ENCODE measurements at regions not wholly inside any gene's neighbourhood (a gene's known extent, or its start where the extent isn't known, plus 50 kb on each side); places are given as distances from the start of the nearest gene placed in this dataset.

DNA sequence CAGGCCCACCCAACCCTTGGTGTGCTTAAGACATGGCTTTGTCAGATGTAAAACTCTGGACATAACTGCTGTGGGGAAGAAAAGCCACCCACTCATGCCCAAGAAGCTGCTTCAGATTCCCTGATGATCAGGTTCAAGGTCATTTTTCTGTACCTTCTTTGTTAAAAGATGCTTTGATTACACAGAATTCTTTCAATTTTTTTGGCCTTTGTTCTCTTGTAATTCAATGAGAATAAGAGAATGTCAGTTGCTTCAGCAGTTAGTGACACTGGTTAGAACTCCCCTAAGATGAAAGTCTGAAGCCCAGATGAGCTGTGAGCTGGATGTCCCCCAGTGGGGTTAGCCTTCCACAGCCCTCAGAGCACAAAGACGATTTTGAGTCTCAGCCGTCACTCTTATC, 152.7 kb downstream of the CHRM3 start:
- DNase-seq = no peak

DNA sequence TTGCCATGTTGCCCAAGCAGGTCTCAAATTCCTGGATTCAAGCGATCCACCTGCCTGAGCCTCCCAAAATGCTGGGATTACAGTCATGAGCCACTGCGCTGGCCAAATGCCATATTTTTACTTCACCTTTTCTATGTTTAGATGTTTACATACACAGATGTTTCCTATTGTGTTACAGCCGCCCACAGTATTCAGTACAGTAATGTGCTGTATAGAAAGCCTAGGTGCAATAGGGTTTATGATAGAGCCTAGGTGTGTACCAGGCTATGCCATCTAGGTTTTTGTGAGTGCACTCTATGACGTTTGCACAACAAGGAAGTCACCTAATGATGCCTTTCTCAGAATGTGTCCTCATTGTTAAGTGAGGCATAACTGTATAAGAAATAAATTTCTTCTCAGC, 153.4 kb downstream of the CHRM3 start:
- DNase-seq = no peak

DNA sequence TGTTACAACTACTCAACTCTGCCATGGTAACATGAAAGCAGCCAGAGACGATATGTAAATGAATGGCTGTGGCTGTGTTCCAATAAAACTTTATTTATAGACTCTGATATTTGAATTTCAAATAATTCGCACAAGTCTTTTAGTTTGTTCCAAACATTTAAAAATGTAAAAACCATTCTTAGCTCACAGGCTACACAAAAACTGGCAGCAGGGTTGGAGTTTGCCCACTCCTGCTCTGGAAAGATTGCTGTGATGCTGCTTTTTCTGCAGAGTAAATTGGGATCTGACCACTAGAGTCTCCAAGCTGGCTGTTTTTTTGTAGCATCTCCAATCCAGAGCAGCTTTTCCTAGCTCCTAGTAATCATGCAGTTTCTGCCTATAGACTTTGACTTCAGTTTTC, 157.5 kb downstream of the CHRM3 start:
- DNase-seq = no peak

DNA sequence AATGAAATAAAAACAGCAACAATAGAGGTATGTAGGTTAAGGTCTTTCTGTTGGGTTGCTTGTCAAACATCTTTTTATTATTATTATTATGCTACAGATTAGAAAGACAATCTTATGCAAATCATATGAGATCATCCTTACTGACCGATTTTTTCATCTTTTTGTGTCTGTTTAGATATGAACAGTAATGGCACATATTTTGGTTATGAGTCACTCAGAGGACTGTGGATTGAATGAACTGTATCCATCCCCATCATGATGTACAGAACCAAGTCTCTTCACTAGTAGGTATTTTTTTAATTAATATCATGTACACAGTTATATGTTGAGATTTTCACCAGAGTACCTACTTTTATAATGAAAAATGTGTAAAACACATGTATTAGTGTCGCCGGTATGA, 159.1 kb downstream of the CHRM3 start:
- DNase-seq = no peak

DNA sequence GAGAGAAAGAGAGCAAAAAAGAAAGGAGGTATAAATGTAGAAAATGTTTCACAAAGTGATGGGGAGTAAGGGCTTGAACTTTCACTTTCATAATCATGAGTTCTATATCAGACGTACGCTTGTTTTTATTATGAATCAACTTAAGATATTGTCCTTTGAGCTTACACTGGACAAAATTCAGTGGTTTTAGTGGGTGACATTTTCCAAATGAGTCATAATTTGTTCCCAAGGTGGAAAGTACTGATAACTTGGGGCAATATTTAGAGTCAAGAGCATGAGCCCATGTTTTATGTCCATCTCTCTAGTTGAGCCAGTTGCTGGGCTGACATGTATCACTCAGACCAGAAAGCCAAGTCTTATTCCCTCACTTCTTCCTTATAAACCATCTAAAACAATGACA, 161.6 kb downstream of the CHRM3 start:
- no peak for DNase-seq

DNA sequence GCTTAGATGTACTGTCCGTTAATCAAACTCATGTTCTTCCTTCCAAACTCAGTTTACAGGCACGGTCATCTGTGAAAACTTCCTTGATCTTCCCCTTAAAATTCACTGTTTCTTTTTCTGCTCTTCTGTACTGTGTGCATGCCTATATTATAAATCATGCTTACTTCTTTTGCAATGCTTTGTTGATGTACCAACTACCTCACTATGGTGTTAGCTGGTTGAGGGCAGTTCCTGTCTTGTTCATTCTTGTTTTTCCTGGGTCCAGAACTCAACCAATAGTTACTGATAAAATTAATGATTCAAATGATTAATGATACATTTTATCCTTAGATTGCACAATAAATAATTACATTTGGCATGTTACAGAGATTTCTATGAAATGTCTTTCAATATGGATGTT, 163.8 kb downstream of the CHRM3 start:
- no peak for DNase-seq

DNA sequence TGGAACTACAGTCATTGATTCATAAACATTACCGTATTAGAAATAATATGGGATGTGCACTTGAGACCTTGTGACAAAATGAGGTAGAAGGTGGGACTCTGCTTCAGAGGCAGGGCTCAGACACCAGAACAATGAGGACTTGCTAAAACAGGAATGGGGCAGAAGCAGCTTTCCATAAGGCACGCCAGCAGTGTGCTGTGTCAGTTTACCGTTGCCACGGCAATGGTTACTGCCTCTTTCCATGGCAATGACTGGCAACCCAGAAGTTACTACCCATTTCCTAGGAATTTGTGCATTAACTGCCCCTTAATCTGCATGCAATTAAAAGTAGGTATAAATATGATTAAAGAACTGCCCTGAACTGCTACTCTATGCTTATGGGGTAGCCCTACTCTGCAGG, 169.0 kb downstream of the CHRM3 start:
- DNase-seq = peak; percentile 14

DNA sequence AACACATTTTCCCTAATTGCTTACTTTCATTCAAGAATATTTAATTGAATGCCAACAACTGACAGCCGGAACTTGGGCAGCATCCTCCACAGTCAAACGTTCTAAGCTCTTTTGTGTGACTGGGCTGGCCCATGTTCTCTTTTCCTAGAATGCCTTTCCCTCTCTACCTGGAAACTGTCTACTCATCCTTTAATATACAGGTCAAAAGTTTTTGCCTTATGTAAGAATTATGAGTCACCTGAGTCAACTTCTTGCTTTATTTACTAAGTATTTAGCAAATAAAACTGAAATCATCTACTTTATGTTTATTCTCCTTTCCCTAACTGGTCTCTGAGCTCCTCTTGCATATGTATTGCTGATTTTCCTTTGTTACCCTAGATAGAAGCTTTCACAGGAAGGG, 172.2 kb downstream of the CHRM3 start:
- DNase-seq = no peak

DNA sequence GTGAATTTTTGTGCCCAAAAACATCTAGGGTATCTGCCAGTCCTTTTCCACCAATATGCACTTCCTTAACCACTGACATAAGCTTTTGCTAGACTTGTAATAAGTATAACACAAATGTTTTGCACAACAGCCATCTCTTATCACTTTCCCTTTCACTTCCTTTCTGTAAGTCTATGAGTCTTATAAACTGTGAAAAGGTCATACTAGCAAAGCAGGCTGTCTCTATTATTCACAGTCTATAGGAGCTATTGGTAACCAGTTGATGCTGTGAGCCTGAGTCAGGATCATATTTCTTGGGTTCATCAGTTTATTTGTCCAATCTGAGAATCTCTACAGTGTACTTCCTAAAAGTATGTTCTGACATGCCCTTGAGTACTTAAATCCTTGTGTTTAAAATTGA, 172.6 kb downstream of the CHRM3 start:
- no peak for DNase-seq

DNA sequence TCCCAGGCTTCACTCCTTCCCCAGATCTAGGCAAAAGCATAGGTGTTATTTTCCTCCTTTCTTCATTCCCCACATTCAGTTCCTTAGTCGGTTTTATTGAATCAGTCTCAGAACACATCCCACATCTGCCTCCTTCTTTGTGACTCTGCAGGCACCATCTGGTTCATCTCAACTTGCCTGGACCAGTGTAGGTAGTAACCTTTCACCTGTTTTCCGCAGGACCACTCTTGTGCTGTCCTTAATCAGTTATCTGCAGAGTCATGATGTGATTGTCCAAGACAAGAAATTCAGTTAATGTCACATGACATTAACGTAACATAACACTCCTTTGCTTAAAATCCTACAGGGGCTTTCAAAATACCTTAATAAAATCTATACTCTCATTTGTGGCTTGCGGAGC, 174.6 kb downstream of the CHRM3 start:
- DNase-seq = no peak

DNA sequence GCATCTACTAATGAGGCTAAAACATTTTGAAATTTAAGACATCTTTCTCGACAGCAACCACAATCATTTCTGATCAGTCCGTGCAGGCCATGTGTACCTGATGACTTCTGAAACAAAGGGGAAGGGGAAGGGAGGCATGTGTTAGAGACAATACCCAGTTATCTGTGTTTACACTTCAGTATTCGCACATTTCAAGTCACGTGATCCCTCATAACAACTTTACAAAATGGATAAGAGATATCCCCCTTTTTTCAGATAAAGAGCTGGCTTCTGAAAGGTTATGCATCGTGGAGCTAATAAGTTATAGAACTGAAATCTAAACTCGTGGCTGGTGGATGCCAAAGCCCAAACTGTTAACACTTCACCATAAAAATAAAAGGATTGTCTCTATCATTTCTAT, 175.7 kb downstream of the CHRM3 start:
- DNase-seq = no peak

DNA sequence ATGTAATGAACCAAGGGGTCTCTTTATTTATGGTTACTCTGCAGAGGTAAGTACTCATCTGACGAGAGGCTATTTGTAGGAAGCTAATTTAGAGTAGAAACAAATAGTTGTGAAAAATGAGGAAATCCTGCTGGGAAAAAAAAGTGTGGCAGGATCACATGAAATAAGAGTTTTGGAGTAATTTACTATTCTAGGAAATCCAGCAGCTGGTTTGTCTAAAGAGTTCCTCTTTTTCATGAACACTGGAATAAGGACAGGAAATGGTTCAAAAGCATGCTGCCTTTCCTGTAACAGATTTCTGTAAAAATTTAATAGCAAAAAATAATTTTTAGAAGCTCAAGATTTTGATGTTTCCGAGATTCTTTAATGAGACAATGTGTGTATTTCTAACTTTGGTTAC, 177.3 kb downstream of the CHRM3 start:
- DNase-seq = peak; percentile 10

DNA sequence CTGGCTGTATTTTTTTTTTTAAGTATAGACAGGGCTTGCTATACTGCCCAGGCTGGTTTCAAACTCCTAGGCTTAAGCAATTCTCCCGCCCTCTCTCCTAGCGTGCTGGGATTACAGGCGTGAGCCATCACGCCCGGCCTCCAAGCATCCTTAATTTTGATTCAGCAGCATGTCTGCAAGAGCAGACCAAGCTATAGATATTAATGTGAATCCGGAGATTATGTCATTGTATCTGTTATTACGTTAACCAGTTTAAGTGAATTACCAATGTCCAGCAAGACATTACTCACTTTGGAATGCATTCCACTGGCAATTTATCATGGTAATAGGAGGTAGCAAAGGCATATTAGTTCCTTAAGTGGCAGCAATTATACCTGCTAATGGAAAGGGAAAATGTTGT, 179.7 kb downstream of the CHRM3 start:
- no peak for DNase-seq

DNA sequence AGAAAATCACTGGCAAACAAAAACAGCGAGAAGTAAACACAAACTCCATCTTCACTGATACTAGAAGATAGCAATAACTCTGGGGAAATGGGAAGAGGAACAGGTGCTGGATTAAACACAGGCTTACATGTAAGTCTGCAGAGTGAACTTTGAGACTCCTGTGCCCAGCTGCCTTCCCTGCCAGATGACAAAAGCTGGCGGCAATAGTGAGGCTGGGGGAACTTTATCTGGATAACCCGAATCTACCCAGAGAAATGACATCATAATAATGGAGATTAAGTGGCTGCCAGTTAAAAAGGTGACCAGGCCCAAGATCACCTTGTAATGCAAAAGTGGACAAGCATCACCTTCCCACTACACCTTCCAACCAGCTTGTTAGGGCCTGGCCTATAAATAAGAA, 184.5 kb downstream of the CHRM3 start:
- DNase-seq = peak; percentile 54

DNA sequence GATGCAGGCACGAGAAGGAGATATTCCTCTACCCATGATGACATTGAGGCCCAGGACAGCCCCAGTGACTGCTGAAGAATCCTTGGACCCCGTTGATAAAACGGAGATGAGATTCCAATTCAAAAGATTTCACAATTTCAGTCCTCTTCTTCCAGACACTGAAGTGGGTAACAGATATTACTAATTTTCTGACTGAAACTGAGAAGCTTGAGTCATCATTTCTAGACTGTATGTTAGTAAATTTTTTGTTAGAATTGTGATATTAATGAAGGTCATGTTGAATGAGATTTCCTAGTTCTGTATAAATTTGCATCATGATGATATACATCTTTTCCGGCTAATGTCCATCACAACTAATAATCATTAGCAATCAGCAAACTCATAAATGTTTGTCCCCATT, 185.8 kb downstream of the CHRM3 start:
- no peak for DNase-seq

DNA sequence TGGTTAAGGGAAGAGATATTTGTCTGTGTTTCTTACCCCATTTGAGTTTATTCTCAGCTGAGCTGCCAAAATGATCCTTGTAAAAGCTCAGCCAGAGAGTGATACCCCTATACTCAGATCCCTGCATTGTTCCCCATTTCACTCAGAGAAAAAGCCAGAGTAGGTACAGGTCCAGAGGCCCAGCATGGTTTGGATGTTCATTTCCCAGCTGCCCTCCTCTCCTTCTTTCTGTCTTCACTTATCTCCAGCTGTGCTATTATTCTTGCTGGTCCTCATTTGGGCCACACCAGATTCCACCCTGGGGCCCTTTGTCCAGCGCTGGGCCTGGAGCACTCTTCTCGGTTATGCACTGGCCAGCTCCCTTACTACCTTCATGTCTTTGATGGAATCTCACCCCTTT, 187.7 kb downstream of the CHRM3 start:
- DNase-seq = no peak

DNA sequence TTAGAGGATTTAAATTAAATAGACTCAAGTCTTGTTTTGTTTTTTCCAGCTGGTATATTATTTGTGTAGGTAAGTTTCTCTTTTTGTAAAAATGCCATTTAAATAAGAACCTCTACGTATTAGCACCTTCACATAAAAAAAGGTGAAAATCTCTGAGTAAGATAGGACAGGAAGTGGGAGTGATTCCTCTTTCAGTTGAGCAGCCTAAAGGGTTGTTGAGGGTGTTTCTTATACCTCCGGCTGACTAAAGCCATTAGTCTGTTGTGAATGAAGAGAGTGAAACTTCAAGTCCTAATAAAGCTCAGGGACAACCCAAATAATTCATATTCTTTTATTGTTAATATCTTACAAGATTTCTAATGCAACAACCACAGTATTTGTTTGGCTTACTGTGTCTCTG, 188.7 kb downstream of the CHRM3 start:
- no peak for DNase-seq

DNA sequence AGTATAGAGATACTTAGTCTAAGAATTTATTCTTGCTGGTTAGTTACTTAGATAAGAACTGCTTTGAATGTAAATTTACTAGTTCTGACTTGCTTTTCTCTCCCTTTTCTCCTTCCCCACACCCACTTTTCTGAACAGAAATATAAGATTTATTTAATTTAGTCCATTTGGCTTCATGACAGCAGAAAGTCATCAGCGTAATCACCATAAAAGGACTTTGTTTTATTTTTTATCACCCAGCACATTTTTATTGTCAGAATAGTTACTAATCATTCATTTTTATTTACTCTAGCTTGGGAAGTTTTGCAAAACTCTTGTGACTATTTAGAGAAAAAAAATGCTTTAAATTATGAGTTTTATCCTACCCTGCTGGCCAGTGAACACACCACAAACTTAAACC, 197.2 kb downstream of the CHRM3 start:
- no peak for DNase-seq

DNA sequence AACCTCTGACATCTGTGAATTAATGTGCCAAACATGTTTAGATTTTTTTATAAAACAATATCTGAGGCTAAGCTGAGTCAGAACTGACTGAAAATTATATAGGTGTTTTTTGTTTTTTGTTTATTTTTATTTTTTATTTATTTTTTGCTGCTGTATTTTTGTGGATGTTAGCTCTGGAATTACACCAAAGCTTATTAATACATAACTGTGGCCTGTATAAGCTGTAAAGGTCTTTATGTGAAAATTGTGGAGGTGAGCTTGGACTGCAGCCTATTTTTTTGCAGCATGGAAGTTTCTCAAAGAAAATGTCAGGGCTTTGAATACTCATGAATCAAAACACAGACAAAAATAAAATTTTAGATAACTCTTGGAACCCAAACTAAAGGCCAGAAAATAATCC, 199.8 kb downstream of the CHRM3 start:
- no peak for DNase-seq

DNA sequence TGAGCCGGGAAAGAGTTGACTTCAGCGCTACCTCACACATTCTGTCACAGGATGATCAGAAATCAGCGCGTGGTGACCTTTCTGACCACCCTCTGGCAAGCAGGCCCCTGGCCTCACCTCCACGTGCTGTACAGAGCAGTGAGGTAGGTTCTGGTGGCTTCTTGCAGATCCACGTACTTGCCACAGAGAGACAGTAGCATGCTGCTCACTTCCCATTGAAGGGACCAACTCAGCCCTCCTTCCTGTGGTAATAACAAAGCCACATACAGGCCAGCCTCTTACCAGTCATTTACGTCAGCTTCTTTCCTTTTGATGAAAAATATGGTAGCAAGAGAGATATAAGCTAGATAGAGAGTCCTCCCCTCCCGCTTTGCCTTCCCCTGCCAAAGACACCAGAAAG, 200.7 kb downstream of the CHRM3 start:
- DNase-seq = no peak

DNA sequence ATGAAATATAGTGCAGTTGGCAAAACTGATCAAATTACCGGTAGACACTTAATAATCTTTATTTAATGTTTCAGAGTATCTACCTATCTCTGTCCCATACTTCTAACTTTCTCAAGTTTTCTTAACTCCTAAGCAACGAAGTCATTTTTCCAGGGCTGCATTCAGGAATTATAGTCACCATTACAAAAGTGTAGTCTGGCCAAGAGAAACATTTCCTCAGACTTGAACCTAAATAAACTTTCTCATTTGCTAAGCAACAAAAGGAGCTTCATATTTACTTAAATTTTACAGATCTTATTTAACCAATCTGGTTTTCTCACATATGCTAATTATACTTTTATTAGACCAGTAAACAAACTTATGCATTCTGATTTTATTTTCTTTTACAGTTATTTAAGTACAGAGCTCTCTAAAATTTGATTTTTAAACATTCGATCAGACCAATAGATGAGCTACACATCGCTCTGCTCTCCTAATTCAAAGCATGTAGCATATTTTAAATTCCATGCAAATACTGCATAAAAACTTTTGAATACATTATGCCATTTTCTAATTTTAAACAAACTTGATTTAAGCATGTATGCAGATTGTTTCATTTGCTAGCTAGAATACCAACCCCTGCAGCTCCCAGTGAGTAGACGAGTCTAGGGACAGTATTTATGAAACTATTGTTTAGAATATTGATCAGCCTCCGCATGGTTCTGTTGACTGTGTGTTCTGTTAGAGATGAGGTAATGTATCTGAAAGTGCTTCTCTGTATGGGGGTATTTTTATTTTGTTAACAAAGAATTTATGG, 201.4 kb downstream of the CHRM3 start:
- DNase-seq = peak; percentile 5

DNA sequence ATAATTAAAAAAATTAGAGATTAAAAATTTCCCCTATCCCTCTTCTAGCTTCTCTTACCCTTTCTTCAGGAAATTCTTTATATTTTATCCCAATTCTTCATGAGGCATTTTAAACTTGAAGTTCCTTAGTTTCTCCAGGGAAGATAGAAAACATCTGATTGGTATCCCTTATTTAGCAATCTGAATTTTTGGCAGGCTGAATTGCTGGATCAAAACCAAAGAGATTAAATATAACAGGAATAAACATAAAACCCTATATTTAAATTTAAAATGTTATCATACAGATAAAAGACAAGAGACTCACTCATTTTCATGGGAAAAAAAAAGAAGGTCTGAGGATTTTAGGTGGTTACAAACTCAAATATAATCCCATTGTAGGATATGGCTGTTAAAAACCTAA, 204.2 kb downstream of the CHRM3 start:
- no peak for DNase-seq

DNA sequence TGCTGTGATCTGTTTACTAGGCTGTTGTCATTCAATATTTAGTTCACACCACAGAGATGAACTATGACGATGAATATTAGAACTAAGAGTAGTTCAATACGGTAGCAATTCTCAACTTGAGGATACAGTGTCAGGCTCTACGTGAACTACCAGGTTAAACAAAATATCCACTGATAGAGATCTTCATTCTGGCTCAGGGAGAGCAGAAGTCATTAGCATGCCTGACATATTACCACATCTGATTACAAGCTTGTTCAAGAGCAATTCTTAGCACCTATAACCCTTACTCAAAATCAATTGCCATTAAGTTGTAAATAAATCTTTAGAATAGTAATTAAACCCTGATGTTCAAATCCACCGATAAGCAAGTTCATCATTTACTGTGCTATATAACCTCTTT, 207.2 kb downstream of the CHRM3 start:
- DNase-seq = no peak

DNA sequence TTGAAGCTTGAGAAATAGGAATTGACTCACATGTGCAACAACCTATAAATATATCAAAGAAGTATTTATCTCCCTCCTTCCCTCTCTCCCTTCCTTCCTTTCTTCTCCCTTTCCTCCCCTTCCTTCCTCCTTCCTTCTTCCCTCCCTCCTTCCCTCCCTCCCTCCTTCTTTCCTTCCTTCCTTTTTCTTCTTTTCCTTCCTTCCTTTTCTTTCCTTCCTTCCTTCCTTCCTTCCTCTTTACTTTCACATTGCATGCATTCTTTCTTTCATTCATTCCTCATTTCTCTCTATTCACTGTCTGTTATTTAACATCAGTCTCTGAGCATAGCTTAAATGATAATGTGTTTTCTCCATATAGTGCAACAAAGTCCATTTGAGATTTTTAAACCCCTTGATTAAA, 214.2 kb downstream of the CHRM3 start:
- DNase-seq = no peak

DNA sequence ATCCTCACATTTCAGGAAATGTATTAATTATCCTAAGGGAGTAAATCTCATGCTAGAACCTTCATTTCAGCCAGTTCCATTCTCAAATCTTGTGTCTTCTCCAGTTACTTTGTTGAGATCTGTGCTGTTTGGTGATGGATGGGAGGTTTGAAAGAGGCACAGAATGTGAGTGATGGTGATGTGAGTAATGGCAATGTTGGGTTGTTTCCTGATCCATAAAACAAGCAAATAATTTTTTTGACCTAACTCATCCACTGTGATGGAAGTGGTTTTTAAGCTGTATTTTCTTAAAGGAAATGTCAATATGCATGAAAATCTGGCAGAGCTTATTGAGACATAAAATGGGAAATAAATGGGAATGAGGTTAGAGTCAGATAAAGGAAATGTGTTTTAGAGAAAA, 214.7 kb downstream of the CHRM3 start:
- no peak for DNase-seq

All from tongue (tissue), 1 donor.